Upper lobe of left lung (tissue), 4 donors: ENCODE measurements at regions not wholly inside any gene's neighbourhood (a gene's known extent, or its start where the extent isn't known, plus 50 kb on each side); places are given as distances from the start of the nearest gene placed in this dataset.

Source experiments
- EP300 ChIP-seq, 4 donors: sonication (generic); formaldehyde crosslinking; IDR thresholded peaks; one replicate each; pipeline ENCODE4 v1.5.1; 2017; ENCODE audit warnings: antibody characterized with exemption in 4 of 4, control low read depth in 2 of 4
- POLR2A ChIP-seq, 4 donors: fragments of 450-650 bp; IDR thresholded peaks; one replicate each; pipeline ENCODE4 v1.5.1; 2016 to 2017; ENCODE audit warnings: antibody characterized with exemption in 4 of 4, mild to moderate bottlenecking in 2 of 4
- POLR2AphosphoS5 ChIP-seq, 2 donors: sonication (generic); formaldehyde crosslinking; IDR thresholded peaks; one replicate each; pipeline ENCODE4 v1.5.1; 2017; ENCODE audit warnings: antibody characterized with exemption in 2 of 2
- TF ChIP-seq, protein P1 (sequence below), 6 experiments: fragments of 450-650 bp in 4 of 6; fragments of 200-600 bp in 2 of 6; sonication (generic) in 2 of 6; IDR thresholded peaks; one replicate each; pipeline ENCODE4 v1.5.1; 2016 to 2019; ENCODE audit warnings: antibody characterized with exemption in 6 of 6

DNA sequence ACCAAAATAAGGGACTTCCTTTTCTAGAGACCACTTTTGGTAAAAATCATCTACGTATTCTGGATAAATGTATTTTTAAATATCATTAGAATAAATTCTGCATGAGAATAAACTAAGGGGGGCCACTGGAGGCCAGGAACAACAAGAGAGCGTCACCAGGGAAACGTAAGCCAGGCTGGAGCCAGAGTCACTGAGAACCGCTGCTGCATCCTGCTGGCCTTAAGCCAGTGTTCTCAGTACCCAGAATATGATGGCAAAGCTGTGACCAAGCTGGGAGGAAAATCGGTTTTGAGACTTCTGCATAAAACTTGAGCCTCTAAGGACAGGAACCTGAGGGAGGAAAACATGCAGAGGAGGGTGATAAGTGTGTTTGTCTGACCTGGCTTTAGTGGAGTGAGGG is 63.0 kb upstream of the FAM9A start:
- no peak for TF ChIP-seq POLR2AphosphoS5 (IDR thresholded peaks at IDR 0.05)
- TF ChIP-seq, protein P1, sequence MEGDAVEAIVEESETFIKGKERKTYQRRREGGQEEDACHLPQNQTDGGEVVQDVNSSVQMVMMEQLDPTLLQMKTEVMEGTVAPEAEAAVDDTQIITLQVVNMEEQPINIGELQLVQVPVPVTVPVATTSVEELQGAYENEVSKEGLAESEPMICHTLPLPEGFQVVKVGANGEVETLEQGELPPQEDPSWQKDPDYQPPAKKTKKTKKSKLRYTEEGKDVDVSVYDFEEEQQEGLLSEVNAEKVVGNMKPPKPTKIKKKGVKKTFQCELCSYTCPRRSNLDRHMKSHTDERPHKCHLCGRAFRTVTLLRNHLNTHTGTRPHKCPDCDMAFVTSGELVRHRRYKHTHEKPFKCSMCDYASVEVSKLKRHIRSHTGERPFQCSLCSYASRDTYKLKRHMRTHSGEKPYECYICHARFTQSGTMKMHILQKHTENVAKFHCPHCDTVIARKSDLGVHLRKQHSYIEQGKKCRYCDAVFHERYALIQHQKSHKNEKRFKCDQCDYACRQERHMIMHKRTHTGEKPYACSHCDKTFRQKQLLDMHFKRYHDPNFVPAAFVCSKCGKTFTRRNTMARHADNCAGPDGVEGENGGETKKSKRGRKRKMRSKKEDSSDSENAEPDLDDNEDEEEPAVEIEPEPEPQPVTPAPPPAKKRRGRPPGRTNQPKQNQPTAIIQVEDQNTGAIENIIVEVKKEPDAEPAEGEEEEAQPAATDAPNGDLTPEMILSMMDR (IDR thresholded peaks at IDR 0.05), result no peak
- TF ChIP-seq POLR2A (IDR thresholded peaks at IDR 0.05), result no peak
- TF ChIP-seq EP300 (IDR thresholded peaks at IDR 0.05), result no peak
